SK-N-SH (cell line): ENCODE measurements at regions not wholly inside any gene's neighbourhood (a gene's known extent, or its start where the extent isn't known, plus 50 kb on each side); places are given as distances from the start of the nearest gene placed in this dataset.

ENCODE experiments used
- CTCF ChIA-PET: fragments of 300-600, 350-600 bp; formaldehyde crosslinking; extraction: SDS; loops from one replicate; lab custom pipeline; 2021; lab: Yijun Ruan, JAX
- POLR2A ChIA-PET: fragments of 350-600 bp; sonication (Branson Sonifier 250); formaldehyde crosslinking; extraction: SDS; loops from one replicate; lab custom pipeline; 2020; ENCODE audit warnings: antibody characterized with exemption, inconsistent platforms; lab: Yijun Ruan, JAX
- DNase-seq: peaks from one replicate; pipeline ENCODE4 v3.0.0; 2012
- H2AFZ ChIP-seq: fragments of 200-600 bp; sonication (generic); 2 replicates; pipeline ENCODE4 v1.8.1; 2016; ENCODE audit warnings: antibody characterized with exemption, mild to moderate bottlenecking, low read depth
- H3F3A ChIP-seq: fragments of 200-600 bp; sonication (generic); replicated peaks from 2 replicates; pipeline ENCODE3; 2016; ENCODE audit warnings: antibody characterized with exemption, mild to moderate bottlenecking; ENCODE audit not compliant: insufficient read depth
- H3K27ac ChIP-seq, 2 experiments: fragments of 200-500 bp in 1 of 2; fragments of 200-600 bp in 1 of 2; sonication (Bioruptor generic) in 1 of 2; sonication (generic), shearing (Covaris generic) in 1 of 2; 2 replicates each; pipeline versions ENCODE4 v1.5.1 to v1.6.1; 2014 to 2016; ENCODE audit warnings: low read depth in 2 of 2, inconsistent platforms in 1 of 2, low read length in 1 of 2, mild to moderate bottlenecking in 1 of 2, mixed read lengths in 1 of 2
- H3K27me3 ChIP-seq: fragments of 200-600 bp; sonication (generic), shearing (Covaris generic); 2 replicates; pipeline ENCODE4 v1.6.1; 2016; ENCODE audit warnings: mixed run types; ENCODE audit not compliant: insufficient read depth
- H3K36me3 ChIP-seq, 2 experiments: fragments of 200-500 bp in 1 of 2; fragments of 200-600 bp in 1 of 2; sonication (Bioruptor generic) in 1 of 2; sonication (generic) in 1 of 2; replicated peaks in 1 of 2; 2 replicates each; pipeline versions ENCODE3 to v1.5.1; 2014 to 2016; ENCODE audit warnings: low read length in 1 of 2, mild to moderate bottlenecking in 1 of 2; ENCODE audit not compliant: insufficient read depth in 2 of 2, control insufficient read depth in 1 of 2
- H3K4me1 ChIP-seq, 2 experiments: fragments of 200-500 bp in 1 of 2; fragments of 200-600 bp in 1 of 2; sonication (Bioruptor generic) in 1 of 2; sonication (generic), shearing (Covaris generic) in 1 of 2; 2 replicates each; pipeline versions ENCODE4 v1.5.1 to v1.6.1; 2014 to 2016; ENCODE audit warnings: low read depth in 1 of 2, low read length in 1 of 2, mixed run types in 1 of 2; ENCODE audit not compliant: insufficient read depth in 2 of 2, control insufficient read depth in 1 of 2
- H3K4me2 ChIP-seq: fragments of 200-600 bp; sonication (generic), shearing (Covaris generic); 2 replicates; pipeline ENCODE4 v1.6.1; 2017; ENCODE audit warnings: mixed run types
- H3K4me3 ChIP-seq, 2 experiments: fragments of 200-500 bp in 1 of 2; fragments of 200-600 bp in 1 of 2; sonication (Bioruptor generic) in 1 of 2; sonication (generic), shearing (Covaris generic) in 1 of 2; 2 replicates each; pipeline versions ENCODE4 v1.5.1 to v1.8.1; 2014 to 2016; ENCODE audit warnings: low read depth in 2 of 2, inconsistent platforms in 1 of 2, low read length in 1 of 2, mild to moderate bottlenecking in 1 of 2, mixed read lengths in 1 of 2, moderate library complexity in 1 of 2
- H3K79me2 ChIP-seq: fragments of 200-600 bp; sonication (generic); 2 replicates; pipeline ENCODE4 v1.8.1; 2017; ENCODE audit warnings: mild to moderate bottlenecking; ENCODE audit not compliant: insufficient read depth
- H3K9ac ChIP-seq: fragments of 200-600 bp; sonication (generic); 2 replicates; pipeline ENCODE4 v1.6.1; 2017; ENCODE audit warnings: mixed run types
- H3K9me2 ChIP-seq: fragments of 200-600 bp; sonication (generic); 2 replicates; pipeline ENCODE4 v1.6.1; 2017; ENCODE audit warnings: mixed run types
- H3K9me3 ChIP-seq: fragments of 200-600 bp; sonication (generic); 2 replicates; pipeline ENCODE4 v1.6.1; 2017; ENCODE audit warnings: mixed run types, mild to moderate bottlenecking, moderate library complexity
- H4K20me1 ChIP-seq: fragments of 200-600 bp; sonication (generic); 2 replicates; pipeline ENCODE4 v1.6.1; 2017; ENCODE audit warnings: mild to moderate bottlenecking, mixed run types; ENCODE audit not compliant: insufficient read depth
- CHD2 ChIP-seq: fragments of 150-350 bp; IDR thresholded peaks from 2 replicates; pipeline ENCODE4 v1.6.1; 2018; ENCODE audit warnings: low read length; ENCODE audit not compliant: partially characterized antibody
- CTCF ChIP-seq: fragments of 200-600 bp; sonication (generic); IDR thresholded peaks from 2 replicates; pipeline ENCODE4 v1.6.1; 2017; ENCODE audit warnings: antibody characterized with exemption, mild to moderate bottlenecking, moderate library complexity
- EP300 ChIP-seq, 2 experiments: IDR thresholded peaks; 2 replicates each; pipeline versions ENCODE4 v1.4.0 to v1.6.1; 2012; ENCODE audit warnings: borderline replicate concordance in 1 of 2, low read depth in 1 of 2, low read length in 1 of 2
- FOSL2 ChIP-seq: IDR thresholded peaks from 2 replicates; pipeline ENCODE4 v1.4.0; 2012; ENCODE audit warnings: low read depth, mild to moderate bottlenecking, moderate library complexity, borderline replicate concordance
- GABPA ChIP-seq: IDR thresholded peaks from 2 replicates; pipeline ENCODE4 v1.4.0; 2012; ENCODE audit warnings: low read depth, mild to moderate bottlenecking
- IRF3 ChIP-seq: fragments of 150-350 bp; IDR thresholded peaks from 2 replicates; pipeline ENCODE4 v1.6.1; 2016; ENCODE audit warnings: mild to moderate bottlenecking, low read depth, low read length
- MAX ChIP-seq: IDR thresholded peaks from 2 replicates; pipeline ENCODE4 v1.4.0; 2012; ENCODE audit warnings: low read depth
- MEF2A ChIP-seq: IDR thresholded peaks from 2 replicates; pipeline ENCODE4 v1.4.0; 2012; ENCODE audit warnings: low read depth, borderline replicate concordance
- MXI1 ChIP-seq: IDR thresholded peaks from 2 replicates; pipeline ENCODE4 v1.6.1; 2012; ENCODE audit warnings: mild to moderate bottlenecking, low read depth, low read length, improper control_type of control experiment
- NRF1 ChIP-seq: IDR thresholded peaks from 2 replicates; pipeline ENCODE4 v1.6.1; 2012; ENCODE audit warnings: low read depth, mild to moderate bottlenecking, low read length
- PBX3 ChIP-seq: IDR thresholded peaks from 2 replicates; pipeline ENCODE4; 2012
- RAD21 ChIP-seq: IDR thresholded peaks from 2 replicates; pipeline ENCODE4 v1.6.1; 2012; ENCODE audit warnings: mild to moderate bottlenecking, low read length
- RXRA ChIP-seq: IDR thresholded peaks from 2 replicates; pipeline ENCODE4 v1.4.0; 2012; ENCODE audit warnings: low read depth, mild to moderate bottlenecking, borderline replicate concordance
- SIN3A ChIP-seq: IDR thresholded peaks from 2 replicates; pipeline ENCODE4 v1.6.1; 2012; ENCODE audit warnings: low read depth, mild to moderate bottlenecking, low read length, moderate library complexity, borderline replicate concordance
- SMC3 ChIP-seq: IDR thresholded peaks from 2 replicates; pipeline ENCODE4 v1.6.1; 2012; ENCODE audit warnings: low read depth, low read length, improper control_type of control experiment
- TCF12 ChIP-seq: IDR thresholded peaks from 2 replicates; pipeline ENCODE4 v1.4.0; 2012
- USF1 ChIP-seq: IDR thresholded peaks from 2 replicates; pipeline ENCODE4 v1.4.0; 2012; ENCODE audit warnings: low read depth, borderline replicate concordance
- WGBS: methylation state at CpG from one replicate; pipeline ENCODE4 v1.1.6; 2017; ENCODE audit warnings: low lambda C conversion rate; 5-methylcytosine and 5-hydroxymethylcytosine counted together

GRCh38 chr17:6348891-6349290 is 86.0 kb downstream of the AIPL1 start (continued):
- TF ChIP-seq USF1, result no peak
- TF ChIP-seq TCF12, result no peak
- TF ChIP-seq RXRA, result no peak
- no peak for TF ChIP-seq GABPA
- TF ChIP-seq CTCF, result no peak
- no peak for TF ChIP-seq MAX

DNA sequence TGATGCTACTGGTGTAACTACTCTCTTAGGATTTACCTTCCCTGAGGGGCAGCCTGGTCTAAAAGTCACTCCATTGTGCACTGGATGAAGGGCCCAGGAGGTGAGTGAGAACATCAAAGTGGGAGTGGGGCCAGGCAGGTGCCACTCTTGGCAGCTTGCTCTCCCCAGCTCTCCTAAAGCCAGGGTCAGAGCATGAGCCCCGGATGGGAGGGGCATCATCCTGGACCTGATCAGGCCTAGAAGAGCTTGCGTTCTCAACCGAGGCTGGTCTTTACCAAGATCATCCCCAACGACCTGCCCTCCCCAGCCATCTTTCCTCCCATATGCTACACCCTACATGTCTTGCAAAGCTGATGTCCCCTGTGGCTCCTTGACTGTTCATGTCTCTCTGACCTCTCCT is 87.1 kb downstream of the AIPL1 start:
- Histone ChIP-seq H2AFZ (no peak overlapping the region), H3K4me2 (no peak overlapping the region), H3K79me2 (no peaks in the 10 kb centered on the region), H3K9me2 (no peaks in the 10 kb centered on the region), H3K36me3 (no peaks in the 10 kb centered on the region), H3K9me3 (no peaks in the 10 kb centered on the region), H3K9ac (no peak overlapping the region), H3K27me3 (no peaks in the 10 kb centered on the region; the same call in 1 of the 2 replicates), H3F3A (no peaks in the 10 kb centered on the region), H3K4me1 (no peaks in the 10 kb centered on the region), H4K20me1 (no peaks in the 10 kb centered on the region), H3K27ac (no peak overlapping the region), H3K4me3 (no peak overlapping the region)
- WGBS, result 27% methylated on average over 4 of the region's 4 CpGs
- ChIA-PET POLR2A (no interaction called here), CTCF (interaction anchor here (0.7 kb wide), 1 partner anchor 147 kb away, joined by 3 read pairs; no protein-coding TSS in a partner anchor)
- TF ChIP-seq SIN3A (no peak), FOSL2 (no peak), CHD2 (no peak), MEF2A (no peak), CTCF (no peak), IRF3 (no peak), MXI1 (no peak), PBX3 (no peak), RAD21 (no peak), USF1 (no peak), SMC3 (no peak), RXRA (no peak), NRF1 (no peak), EP300 (IDR thresholded peaks at IDR 0.05; ENCODE audit: borderline replicate concordance in 1 of 2, low read depth in 1 of 2, low read length in 1 of 2) (no peak)
- no peak for DNase-seq
